GM21825 (cell line): ENCODE measurements at regions not wholly inside any gene's neighbourhood (a gene's known extent, or its start where the extent isn't known, plus 50 kb on each side); places are given as distances from the start of the nearest gene placed in this dataset.
"Not testable (repeated sequence)": the region's sequence is repeated elsewhere in the genome, so short reads cannot be mapped to it uniquely, and the experiment has no call there.

Experiments used
- ATAC-seq: cut with Tn5 transposase; IDR thresholded peaks from one replicate; pipeline ENCODE4 v1.9.1; 2021; ENCODE audit warnings: mild to moderate bottlenecking, moderate library complexity; ENCODE audit not compliant: unreplicated experiment

DNA sequence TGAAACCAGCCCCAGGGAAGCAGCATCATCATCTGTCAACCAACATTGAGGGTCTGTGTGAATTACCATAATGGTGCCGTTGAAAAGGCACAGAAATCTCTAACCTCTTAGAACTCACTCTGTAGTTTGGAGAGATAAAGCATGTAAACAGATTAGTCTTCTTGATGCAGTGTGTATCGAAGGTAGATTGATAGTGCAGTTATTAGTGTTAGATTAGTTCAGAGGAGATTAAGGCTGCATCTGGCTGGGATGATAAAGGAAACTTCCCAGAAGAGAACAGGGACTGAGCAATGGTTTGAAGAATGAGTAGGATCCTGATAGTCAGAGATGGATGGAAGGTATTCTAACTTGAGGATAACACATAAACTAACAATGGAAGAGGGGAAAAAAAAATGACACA, 651.5 kb downstream of the TLE1 start:
- ATAC-seq, result no peak

DNA sequence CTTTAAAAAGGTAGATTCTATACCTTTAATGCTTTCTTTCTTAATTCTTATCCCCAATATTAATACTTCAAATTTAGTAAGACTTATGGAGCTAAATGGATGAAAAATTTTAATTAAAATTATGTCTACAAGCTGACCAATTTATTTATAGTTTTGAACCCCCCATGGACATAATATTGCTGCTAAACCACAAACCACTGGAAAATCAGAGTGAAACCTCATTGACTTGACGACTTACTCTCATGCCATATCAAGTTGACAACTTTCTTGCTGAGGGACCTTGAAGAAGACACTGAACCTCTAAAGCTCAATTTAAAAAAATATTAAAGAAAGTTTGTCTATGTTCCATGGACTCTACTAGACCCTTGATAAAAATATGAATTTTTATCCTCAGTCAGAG, 653.7 kb downstream of the TLE1 start:
- no peak for ATAC-seq

DNA sequence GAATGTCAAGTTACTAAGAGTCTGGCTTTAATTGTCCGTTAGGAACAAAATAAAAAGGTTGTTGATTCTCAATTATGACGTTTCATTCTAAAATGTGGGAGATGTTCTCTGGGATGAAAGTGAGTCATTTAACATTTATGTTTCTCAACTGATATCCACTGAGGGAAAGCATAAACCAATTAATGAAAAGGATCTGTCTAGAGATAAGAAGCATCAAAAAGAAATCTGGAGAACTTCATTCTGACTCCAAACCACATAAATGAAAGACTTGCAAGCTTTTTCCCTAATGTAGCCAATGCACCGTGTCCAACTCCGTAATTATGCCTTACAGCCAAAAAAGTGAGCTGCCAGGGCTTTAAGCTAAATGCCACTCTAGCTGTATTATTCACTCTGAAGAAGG, 654.2 kb downstream of the TLE1 start:
- ATAC-seq, result no peak

DNA sequence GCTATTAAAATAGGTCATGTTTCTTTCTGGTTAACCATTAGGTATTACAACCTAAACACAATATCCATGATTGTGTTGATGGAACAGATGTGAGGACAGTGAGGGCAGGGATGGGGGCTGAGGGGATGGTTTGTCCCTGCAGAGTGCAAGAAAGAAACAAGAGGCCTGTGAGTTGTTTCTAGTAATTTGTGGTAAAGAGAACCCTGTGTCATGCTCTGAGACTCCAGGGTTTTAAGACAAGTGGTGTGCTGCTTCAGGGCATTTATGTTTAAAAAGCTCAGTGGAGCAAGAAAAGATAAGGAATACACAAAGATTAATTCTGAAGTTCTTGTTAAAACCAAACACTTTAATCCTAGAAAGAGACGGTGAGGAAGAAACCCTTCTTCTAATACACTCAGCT, 656.5 kb downstream of the TLE1 start:
- no peak for ATAC-seq

DNA sequence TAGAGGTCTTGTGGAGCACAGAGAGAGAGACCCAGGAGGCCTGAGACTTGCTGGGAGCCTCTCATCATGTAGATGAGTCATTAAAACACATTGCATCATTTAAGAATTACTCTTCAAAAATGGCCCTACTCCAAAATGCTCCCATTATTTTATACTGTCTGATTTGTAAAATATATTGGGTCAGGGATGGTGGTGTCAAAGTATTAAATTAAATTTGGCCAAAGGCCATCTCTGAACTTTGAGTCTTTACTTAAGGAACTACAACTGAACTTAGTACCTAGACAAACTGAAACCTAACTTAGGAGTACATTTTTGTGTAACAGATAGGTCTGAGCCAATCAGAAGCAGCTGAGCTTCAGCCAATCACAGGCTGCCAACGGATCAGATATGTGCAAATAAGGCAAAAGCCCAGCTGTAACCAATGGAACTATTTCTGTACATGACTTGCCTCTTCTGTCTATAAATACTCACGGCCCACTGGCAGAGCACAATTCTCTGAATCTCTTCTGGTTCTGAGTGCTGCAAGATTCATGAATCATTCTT, 657.2 kb downstream of the TLE1 start:
- ATAC-seq, result no peak

DNA sequence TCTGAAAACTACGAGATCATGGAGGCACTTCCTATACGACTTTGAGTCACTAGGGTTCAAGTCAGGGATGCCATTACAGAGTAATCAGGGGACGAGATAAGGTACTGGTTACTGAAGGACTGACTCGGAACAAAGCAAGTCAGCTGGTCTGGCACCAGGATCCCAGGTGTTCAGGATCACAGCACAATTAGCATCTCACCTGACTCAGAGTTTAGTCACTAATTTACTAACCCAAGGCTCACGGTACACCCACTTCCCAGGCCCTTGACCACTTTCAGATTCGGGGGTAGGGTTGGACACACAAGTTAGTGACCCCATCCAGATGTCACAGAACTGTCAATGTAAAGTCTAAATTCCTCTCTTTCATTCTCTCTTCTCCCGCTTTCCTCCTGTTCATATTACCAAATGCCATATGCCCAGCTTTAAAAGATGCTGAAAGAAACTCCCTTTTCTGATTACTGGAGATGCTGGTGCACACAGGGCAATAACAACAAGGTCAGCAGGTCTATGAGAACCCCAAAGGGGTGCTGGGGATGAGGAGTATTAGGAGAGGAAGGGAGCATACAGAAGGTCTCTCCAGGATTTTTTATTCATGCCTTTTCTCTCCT, 657.8 kb downstream of the TLE1 start:
- no peak for ATAC-seq

DNA sequence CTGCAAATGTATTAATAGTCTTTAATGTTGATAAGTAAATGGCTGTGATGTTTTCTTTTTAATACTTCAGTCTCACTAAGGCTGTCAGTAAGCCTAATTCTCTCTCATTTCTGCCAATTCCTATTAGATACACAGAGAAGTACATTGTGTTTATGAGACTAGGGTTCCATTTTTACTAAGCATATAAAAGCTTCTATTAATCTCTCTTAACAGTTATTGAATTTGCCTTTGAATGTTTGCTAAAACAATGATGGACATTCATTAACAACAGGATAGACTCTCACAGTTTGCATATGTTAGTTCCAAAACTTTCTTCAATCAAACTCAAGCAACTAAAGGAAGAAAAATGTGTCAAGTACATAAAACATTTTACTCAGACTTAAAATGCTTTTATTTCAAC, 659.3 kb downstream of the TLE1 start:
- ATAC-seq, result no peak

DNA sequence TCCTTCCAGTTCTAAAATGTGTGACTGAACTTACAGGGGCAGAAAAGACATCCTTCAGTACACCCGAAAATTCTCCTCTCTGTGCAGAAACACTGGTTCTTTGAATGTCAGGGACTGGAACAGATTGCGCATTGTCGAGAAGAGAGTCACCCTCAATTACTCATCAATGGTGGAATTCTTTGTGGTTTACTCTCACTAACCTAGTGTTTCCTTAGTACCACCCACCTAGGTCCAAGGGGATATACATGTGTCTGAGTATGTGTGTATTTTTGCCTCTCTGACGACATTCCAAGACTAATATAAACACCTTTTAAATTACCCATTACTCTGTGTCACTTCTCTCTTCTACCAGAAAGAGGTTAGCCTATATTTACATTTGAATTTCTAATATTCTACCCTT, 660.8 kb downstream of the TLE1 start:
- ATAC-seq, result no peak

DNA sequence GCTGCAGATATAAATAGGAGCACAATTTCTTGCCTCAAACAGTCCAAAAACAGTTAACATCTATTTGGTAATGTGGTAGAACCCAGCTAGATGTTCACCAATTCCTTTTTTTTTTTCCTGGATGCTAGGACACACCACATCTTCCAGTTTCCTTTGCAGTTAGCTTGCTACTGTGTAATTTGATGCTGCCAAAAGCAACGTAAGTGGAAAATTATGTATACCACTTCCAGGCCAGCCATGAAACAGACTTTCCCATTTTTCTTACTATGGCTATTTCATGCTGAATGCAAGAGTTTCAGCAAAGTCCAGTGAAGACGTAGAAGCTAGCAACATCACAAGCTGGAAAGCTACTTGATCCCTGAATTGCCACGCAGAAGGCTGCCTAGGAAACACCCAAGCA, 667.2 kb downstream of the TLE1 start:
- no peak for ATAC-seq

DNA sequence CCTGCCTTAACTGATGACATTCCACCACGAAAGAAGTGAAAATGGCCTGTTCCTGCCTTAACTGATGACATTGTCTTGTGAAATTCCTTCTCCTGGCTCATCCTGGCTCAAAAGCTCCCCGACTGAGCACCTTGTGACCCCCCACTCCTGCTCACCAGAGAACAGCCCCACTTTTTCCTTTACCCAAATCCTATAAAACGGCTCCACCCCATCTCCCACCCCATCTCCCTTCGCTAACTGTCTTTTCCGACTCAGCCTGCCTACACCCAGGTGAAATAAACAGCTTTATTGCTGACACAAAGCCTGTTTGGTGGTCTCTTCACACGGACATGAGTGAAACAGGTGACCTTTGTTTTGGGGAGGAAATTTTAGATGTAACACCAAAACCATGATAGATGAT, 674.4 kb downstream of the TLE1 start:
- not testable (repeated sequence) for ATAC-seq

DNA sequence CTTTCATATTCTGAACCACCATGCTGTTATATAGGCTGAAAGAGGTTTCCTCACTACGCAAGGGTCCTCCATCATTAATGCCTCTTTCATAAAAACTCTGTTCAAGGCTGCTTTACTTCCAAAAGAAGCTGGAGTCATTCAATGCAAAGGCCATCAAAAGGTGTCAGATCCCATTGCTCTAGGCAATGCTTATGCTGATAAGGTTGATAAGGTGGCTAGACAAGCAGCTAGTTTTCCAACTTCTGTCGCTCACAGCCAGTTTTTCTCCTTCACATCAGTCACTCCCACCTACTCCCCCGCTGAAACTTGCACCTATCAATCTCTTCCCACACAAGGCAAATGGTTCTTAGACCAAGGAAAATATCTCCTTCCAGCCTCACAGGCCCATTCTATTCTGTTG, 676.2 kb downstream of the TLE1 start:
- ATAC-seq, result not testable (repeated sequence)

DNA sequence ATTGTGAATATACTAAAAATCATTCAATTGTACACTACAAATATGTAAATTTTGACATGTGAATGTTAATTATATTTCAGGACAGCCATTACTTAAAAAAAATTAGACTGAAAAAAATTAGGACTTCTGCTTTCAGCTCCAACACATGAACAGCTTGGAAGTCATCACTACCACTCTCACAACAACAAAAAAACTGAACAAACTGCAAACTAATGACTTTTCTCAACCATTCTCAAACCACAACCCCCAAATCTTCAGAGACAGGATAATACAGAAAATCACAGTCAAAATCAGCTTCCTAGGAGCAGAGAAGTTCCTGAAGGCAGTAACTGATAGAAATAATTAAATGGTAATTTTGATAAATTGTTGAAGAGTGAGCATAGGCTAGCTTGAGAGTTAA, 686.4 kb downstream of the TLE1 start:
- no peak for ATAC-seq

DNA sequence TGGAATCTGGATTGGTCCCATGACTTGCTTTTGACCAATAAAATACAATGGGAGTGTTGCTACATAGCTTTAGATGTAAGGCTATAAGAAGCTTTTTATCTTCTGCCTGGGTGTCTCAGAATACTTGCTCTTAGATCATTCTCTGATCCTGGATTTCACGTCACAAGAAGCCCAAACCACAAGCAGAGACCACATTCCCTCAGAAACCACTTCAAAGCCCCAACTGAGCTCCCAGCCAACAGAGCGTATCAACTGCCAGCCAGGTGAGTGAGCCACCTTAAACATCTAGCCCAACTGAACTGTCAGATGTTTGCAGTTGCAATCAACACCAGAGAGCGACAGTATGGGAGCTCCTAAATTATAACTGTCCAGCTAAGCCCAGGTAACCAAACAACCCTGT, 687.1 kb downstream of the TLE1 start:
- ATAC-seq, result no peak

DNA sequence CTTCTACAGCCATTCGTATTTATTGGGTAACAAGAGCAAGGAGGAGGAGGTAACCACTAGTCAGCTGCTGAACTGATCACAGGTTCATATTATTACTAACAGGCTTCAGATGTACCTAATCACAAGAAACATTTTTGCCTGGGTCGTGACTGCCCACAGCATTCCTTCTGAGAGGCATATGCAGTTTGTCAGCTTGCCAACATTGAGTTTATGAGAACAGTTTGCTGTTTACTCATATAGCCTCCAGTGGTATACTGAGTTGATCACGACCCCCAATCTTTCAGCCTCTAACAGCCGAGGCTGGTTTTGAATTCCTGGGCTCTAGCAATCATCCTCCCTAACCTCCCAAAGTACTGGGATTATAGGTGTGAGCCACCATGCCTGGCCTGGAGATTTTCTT, 693.6 kb downstream of the TLE1 start:
- no peak for ATAC-seq

DNA sequence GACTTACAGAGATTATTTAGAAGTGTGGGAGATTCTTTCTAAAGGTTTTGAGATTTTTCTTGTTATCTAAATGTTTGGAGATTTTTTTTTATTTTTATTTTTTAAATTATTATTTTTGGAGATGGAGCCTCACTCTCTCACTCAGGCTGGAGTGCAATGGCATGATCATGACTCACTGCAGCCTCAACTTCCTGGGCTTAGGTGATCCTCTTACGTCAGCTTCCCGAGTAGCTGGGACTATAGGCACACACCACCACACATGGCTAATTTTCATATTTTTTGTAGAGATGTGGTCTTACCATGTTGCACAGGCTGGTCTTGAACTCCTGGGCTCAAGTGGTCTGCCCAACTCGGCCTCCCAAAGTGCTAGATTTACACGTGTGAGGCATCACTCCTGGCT, 694.5 kb downstream of the TLE1 start:
- ATAC-seq, result no peak

DNA sequence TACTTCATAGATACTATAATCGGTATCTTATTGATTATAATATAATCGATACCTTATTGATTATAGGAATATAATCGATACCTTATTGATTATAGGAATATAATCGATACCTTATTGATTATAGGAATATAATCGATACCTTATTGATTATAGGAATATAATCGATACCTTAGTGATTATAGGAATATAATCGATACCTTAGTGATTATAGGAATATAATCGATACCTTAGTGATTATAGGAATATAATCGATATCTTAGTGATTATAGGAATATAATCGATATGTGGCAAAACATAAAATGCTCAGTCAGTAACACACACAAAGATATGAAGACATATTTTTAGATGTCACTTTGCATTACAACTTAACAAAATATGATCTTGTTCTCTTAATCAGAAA, 703.8 kb downstream of the TLE1 start:
- ATAC-seq, result not testable (repeated sequence)

DNA sequence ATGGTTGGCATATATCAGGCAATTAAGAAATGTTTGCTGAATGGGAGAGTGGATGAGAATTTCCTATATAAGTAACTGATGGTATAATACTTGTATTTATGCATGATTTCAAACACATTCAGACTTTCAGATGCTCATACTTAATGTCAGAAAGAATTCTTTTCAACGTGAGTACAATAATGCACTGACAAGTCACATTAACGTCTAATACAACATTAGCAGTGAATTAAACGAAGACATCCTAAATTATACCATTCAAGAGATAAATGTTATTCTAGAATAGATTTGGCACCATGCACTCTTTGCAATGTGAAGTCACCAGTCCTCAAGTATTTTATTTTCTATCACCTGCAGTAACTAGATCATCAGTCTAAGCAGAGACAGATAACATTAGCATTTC, 712.9 kb downstream of the TLE1 start:
- no peak for ATAC-seq

DNA sequence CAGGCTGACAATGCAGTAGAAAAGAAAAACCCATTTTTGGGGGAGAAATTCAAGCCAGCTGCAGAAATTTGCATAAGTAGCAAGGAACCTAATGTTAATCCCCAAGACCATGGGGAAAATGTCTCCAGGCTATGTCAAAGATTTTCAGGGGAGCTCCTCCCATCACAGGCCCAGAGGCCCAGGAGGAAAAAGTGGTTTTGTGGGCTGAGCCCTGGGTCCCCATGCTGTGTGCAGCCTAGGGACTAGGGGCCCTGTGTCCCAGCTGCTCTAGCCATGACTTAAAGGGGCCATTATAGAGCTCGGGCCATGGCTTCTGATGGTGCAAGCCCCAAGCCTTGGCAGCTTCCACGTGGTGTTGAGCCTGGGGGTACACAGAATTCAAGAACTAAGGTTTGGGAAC, 719.0 kb downstream of the TLE1 start:
- not testable (repeated sequence) for ATAC-seq

DNA sequence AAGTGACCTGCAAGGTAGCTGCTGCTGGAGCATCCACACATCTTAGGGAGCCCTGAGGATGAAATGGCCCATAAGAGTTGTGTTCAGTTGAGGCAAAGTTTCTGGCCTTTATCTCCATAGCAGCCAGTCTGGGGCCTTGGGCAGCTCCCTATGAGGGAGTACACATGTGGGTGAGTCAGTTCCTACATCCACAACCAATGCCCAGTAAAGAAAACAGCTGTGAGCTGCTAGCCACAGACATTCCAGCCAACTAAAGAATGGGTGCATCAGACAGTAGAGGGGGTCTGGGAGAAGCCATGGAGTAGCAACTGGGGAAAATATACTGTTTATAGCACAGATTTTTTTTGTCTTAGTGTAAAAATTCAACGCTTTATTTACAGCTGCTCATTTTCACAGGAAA, 720.7 kb downstream of the TLE1 start:
- no peak for ATAC-seq

DNA sequence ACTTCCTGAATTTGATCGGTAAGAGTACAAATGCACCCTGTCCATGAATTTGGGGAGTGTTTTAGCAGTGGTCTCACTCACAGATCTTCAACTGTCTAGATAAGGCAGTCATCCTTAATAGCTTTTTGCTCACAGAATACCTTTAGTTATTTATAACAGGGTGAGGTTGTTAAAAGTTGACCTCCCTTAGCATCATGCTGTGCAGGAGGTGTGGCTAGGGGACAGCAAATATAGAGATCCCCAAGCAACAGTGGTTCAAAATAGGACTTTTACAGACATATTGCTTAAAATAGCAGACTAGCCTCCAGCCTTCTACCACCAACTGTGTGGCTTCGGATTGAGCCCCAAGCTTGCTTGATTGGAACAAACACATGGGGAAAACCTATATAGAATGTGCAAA, 724.4 kb downstream of the TLE1 start:
- no peak for ATAC-seq

DNA sequence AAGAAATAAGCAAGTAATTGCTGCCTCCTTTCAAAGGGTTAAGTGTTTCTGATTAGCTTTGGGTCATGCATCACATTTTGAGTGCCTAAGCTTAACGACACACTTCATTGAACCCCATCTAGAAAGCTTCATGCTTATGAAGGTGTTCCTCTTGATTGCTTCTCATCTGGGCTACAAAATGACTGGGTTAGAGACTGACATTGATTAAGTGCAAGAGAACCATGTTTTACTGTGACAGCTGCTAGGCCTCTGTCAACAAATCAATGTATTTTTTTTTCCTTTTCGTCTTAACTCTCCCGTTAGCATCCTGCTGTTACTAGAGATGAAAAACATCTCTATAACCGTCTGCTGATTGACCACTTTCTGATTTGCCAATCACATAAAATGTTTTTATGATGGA, 725.0 kb downstream of the TLE1 start:
- ATAC-seq, result no peak

DNA sequence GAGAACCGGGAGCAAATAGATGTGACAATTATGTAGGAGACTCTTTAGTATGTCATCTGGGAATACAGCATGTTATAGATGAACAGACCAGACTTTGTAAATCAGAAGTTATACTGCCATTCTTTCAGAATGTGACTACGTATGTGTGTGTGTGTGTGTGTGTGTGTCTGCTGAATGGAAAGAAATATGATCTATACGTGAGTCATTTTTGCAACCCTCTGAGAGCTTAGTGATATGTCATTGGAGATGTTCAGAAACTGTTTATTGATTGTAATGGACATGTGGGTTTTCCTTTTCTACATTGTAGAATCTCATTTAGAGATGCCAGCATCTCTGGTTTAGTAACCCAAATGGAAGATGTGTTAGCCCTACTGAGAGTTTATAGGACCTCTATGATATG, 731.5 kb downstream of the TLE1 start:
- no peak for ATAC-seq

DNA sequence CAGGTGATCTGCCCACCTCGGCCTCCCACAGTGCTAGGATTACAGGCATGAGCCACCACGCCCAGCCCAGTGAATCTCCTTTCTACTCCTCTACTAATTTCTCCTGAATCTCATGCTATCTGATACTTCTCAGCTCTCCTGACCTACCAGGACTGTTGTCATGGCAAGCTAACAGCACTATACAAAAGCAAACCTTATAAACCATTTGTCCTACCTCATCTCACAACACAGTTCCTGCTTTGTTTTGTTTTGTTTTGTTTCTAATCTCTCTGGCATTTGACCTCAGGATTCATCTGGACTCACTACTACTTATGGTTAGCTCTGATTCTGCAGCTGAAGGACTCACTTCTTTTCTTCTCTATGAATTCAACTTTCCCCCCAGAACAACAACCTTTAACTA, 734.8 kb downstream of the TLE1 start:
- ATAC-seq, result no peak
